PC-3 (cell line): ENCODE measurements at regions not wholly inside any gene's neighbourhood (a gene's known extent, or its start where the extent isn't known, plus 50 kb on each side); places are given as distances from the start of the nearest gene placed in this dataset.

Source experiments
- ATAC-seq: fragments of 200-7000 bp; cut with Tn5 transposase; 2 replicates; pipeline ENCODE4 v1.9.1; 2020; ENCODE audit warnings: mild to moderate bottlenecking, moderate library complexity
- BruUV-seq: library from RNA; stranded (reverse); fragments of 400-500 nt; replicated peaks from 2 replicates; lab custom pipeline; 2021; lab: Mats Ljungman, UMichigan
- CTCF ChIA-PET: fragments of 300-600 bp; sonication (Branson Sonifier 250); formaldehyde crosslinking; loops from one replicate; lab custom pipeline; 2022; ENCODE audit warnings: antibody characterized with exemption; lab: Charles Lee
- POLR2A ChIA-PET: fragments of 300-600 bp; sonication (Branson Sonifier 250); formaldehyde crosslinking; loops from one replicate; lab custom pipeline; 2022; ENCODE audit warnings: antibody characterized with exemption; ENCODE audit not compliant: unreplicated experiment; lab: Charles Lee
- DNase-seq: peaks from one replicate; pipeline ENCODE4 v3.0.0-alpha.2; 2015
- H2AFZ ChIP-seq: fragments of 300-600 bp; sonication (generic); 2 replicates; pipeline ENCODE4 v1.6.0; 2016; ENCODE audit warnings: antibody characterized with exemption, low read length
- H3F3A ChIP-seq: fragments of 300-600 bp; sonication (generic); one replicate; pipeline ENCODE4 v1.6.0; 2017; ENCODE audit warnings: antibody characterized with exemption, low read length, control low read depth, mild to moderate bottlenecking; ENCODE audit not compliant: unreplicated experiment
- H3K27ac ChIP-seq: fragments of 300-600 bp; sonication (generic); 2 replicates; pipeline ENCODE4 v1.5.1; 2016; ENCODE audit warnings: mild to moderate bottlenecking, low read length
- H3K27me3 ChIP-seq: fragments of 300-600 bp; sonication (generic); 2 replicates; pipeline ENCODE4 v1.6.1; 2016; ENCODE audit warnings: low read length, mixed read lengths
- H3K36me3 ChIP-seq: fragments of 300-600 bp; sonication (generic); 2 replicates; pipeline ENCODE4 v1.6.1; 2016; ENCODE audit warnings: low read depth, mixed run types, low read length, mixed read lengths
- H3K4me1 ChIP-seq: fragments of 300-600 bp; sonication (generic); 2 replicates; pipeline ENCODE4 v1.5.1; 2016; ENCODE audit warnings: low read length; ENCODE audit not compliant: insufficient read depth
- H3K4me2 ChIP-seq: fragments of 300-600 bp; sonication (generic); 2 replicates; pipeline ENCODE4 v1.6.0; 2016; ENCODE audit warnings: low read length
- H3K4me3 ChIP-seq: fragments of 300-600 bp; sonication (generic); 2 replicates; pipeline ENCODE4 v1.5.1; 2016; ENCODE audit warnings: mild to moderate bottlenecking, low read length, mixed read lengths
- H3K79me2 ChIP-seq: fragments of 300-600 bp; sonication (generic); 2 replicates; pipeline ENCODE4 v1.6.1; 2017; ENCODE audit warnings: low read length, mixed read lengths
- H3K9ac ChIP-seq: fragments of 300-600 bp; sonication (generic); 2 replicates; pipeline ENCODE4 v1.6.0; 2016; ENCODE audit warnings: mild to moderate bottlenecking, low read length
- H3K9me2 ChIP-seq: fragments of 300-600 bp; sonication (generic); replicated peaks from 2 replicates; pipeline ENCODE4 v1.6.1; 2016; ENCODE audit warnings: mixed run types, low read length, mixed read lengths
- H3K9me3 ChIP-seq: fragments of 300-600 bp; sonication (generic); 2 replicates; pipeline ENCODE4 v1.6.1; 2016; ENCODE audit warnings: low read length, mixed read lengths
- H4K20me1 ChIP-seq: fragments of 300-600 bp; sonication (generic); 2 replicates; pipeline ENCODE4 v1.6.1; 2016; ENCODE audit warnings: low read length, mixed read lengths
- CTCF ChIP-seq: fragments of 300-600 bp; sonication (generic); conservative IDR thresholded peaks from 2 replicates; pipeline ENCODE4 v1.5.1; 2017; ENCODE audit warnings: antibody characterized with exemption, low read depth, mild to moderate bottlenecking, low read length
- EZH2 ChIP-seq: fragments of 300-600 bp; sonication (generic); IDR thresholded peaks from one replicate; pipeline ENCODE4 v1.6.1; 2017; ENCODE audit warnings: antibody characterized with exemption, mild to moderate bottlenecking, low read length; ENCODE audit not compliant: unreplicated experiment
- EZH2phosphoT487 ChIP-seq: fragments of 300-600 bp; sonication (generic); IDR thresholded peaks from 2 replicates; pipeline ENCODE4 v1.6.1; 2018; ENCODE audit warnings: mild to moderate bottlenecking, antibody characterized with exemption, low read length, borderline replicate concordance
- intact Hi-C: fragments of 100-400 bp; cut with micrococcal nuclease; formaldehyde crosslinking; loops from 2 replicates; pipeline ENCODE4 v1.9.0; 2023

GRCh38 chr18:66999003-66999402 is 395.1 kb upstream of the CDH19 start:
- Histone ChIP-seq H3K4me3 (no peak overlapping the region), H3K4me2 (no peak overlapping the region), H3K9me3 (no peaks in the 10 kb centered on the region), H4K20me1 (no peaks in the 10 kb centered on the region), H3K27ac (no peak overlapping the region), H3K9ac (no peak overlapping the region), H3K4me1 (peaks cover 32% of the 10 kb centered on the region), H2AFZ (no peak overlapping the region), H3K9me2 (no peaks in the 10 kb centered on the region), H3K27me3 (no peaks in the 10 kb centered on the region), H3F3A (no peaks in the 10 kb centered on the region), H3K36me3 (no peaks in the 10 kb centered on the region), H3K79me2 (no peaks in the 10 kb centered on the region)
- DNase-seq: no peak
- ChIA-PET POLR2A (no interaction called here), CTCF (no interaction called here)
- intact Hi-C loops: no loop called here
- TF ChIP-seq EZH2: no peak
- no TSS peak for BruUV-seq
- ATAC-seq: no peak

- ATAC-seq (no peak), DNase-seq (no peak)
- no peak overlapping the region for H2AFZ ChIP-seq
- intact Hi-C loops: no loop called here
- ChIA-PET CTCF (no interaction called here), POLR2A (no interaction called here)
- no peak for TF ChIP-seq EZH2phosphoT487
- no peak for TF ChIP-seq EZH2
- TF ChIP-seq CTCF: no peak
- H3K9me2 ChIP-seq: no peaks in the 10 kb centered on the region
- H3K9me3 ChIP-seq: no peaks in the 10 kb centered on the region
- peak overlapping the region; percentile 6; the same call in 1 of the 2 replicates for H3K4me2 ChIP-seq
- H3K27ac ChIP-seq: no peak overlapping the region
- H3K27me3 ChIP-seq: no peaks in the 10 kb centered on the region
- no peaks in the 10 kb centered on the region for H4K20me1 ChIP-seq
- H3K9ac ChIP-seq: no peak overlapping the region
- peaks cover 24% of the 10 kb centered on the region for H3K4me1 ChIP-seq
- H3F3A ChIP-seq: no peaks in the 10 kb centered on the region
- H3K79me2 ChIP-seq: no peaks in the 10 kb centered on the region
- no peak overlapping the region for H3K4me3 ChIP-seq
- H3K36me3 ChIP-seq: no peaks in the 10 kb centered on the region
- no TSS peak for BruUV-seq
Measured at GRCh38 chr18:66995270-66995669, 391.4 kb upstream of the CDH19 start.

GRCh38 chr18:66994790-66995189 is 390.9 kb upstream of the CDH19 start:
- DNase-seq (peak; percentile 65), ATAC-seq (peak; percentile 91)
- ChIA-PET CTCF (no interaction called here), POLR2A (no interaction called here)
- no peak overlapping the region for H2AFZ ChIP-seq
- no TSS peak for BruUV-seq
- no peaks in the 10 kb centered on the region for H3K36me3 ChIP-seq
- no peaks in the 10 kb centered on the region for H3K79me2 ChIP-seq
- no peaks in the 10 kb centered on the region for H3K27me3 ChIP-seq
- peak overlapping the region; percentile 37; the same call in 1 of the 2 replicates for H3K27ac ChIP-seq
- H3K4me1 ChIP-seq: peaks cover 24% of the 10 kb centered on the region
- no peak overlapping the region for H3K9ac ChIP-seq
- peak overlapping the region; percentile 29; the same call in 1 of the 2 replicates for H3K4me2 ChIP-seq
- H3F3A ChIP-seq: no peaks in the 10 kb centered on the region
- intact Hi-C loops: no loop called here
- no peak overlapping the region for H3K4me3 ChIP-seq
- H3K9me3 ChIP-seq: no peaks in the 10 kb centered on the region
- H4K20me1 ChIP-seq: no peaks in the 10 kb centered on the region
- no peak for TF ChIP-seq CTCF
- no peak for TF ChIP-seq EZH2phosphoT487
- TF ChIP-seq EZH2: no peak
- H3K9me2 ChIP-seq: no peaks in the 10 kb centered on the region
